GM12878 (cell line): ENCODE measurements at regions not wholly inside any gene's neighbourhood (a gene's known extent, or its start where the extent isn't known, plus 50 kb on each side); places are given as distances from the start of the nearest gene placed in this dataset.

ENCODE experiments used
- ATAC-seq: fragments of 200-7000 bp; cut with Tn5 transposase; 3 replicates; pipeline ENCODE4 v1.9.1; 2020; ENCODE audit warnings: mild to moderate bottlenecking, moderate library complexity
- BruUV-seq: library from RNA; stranded (reverse); fragments of 400-500 nt; replicated peaks from 2 replicates; lab custom pipeline; 2021; lab: Mats Ljungman, UMichigan
- CTCF ChIA-PET: fragments of 300-600 bp; sonication (Branson Sonifier 250); formaldehyde crosslinking; extraction: SDS; loops from one replicate; lab custom pipeline; 2021; ENCODE audit warnings: inconsistent platforms; lab: Yijun Ruan, JAX
- POLR2A ChIA-PET: fragments of 350-600 bp; formaldehyde crosslinking; extraction: SDS; loops from one replicate; lab custom pipeline; 2021; ENCODE audit warnings: inconsistent platforms; lab: Charles Lee
- RAD21 ChIA-PET: fragments of 300-600 bp; sonication (Branson Sonifier 250); formaldehyde crosslinking; loops from one replicate; lab custom pipeline; 2023; ENCODE audit warnings: antibody characterized with exemption; ENCODE audit not compliant: unreplicated experiment; lab: Charles Lee
- SMC1A ChIA-PET: fragments of 300-600 bp; sonication (Branson Sonifier 250); formaldehyde crosslinking; loops from one replicate; lab custom pipeline; 2023; ENCODE audit not compliant: unreplicated experiment, uncharacterized antibody; lab: Charles Lee
- DNase-seq: peaks from one replicate; pipeline ENCODE4 v3.0.0-alpha.2; 2011; ENCODE audit warnings: low read depth, low spot score
- FAIRE-seq: peaks from 3 replicates; lab custom pipeline; 2011; peaks lifted over from hg19 to GRCh38; lab: Jason Lieb, UNC
- H2AFZ ChIP-seq: 2 replicates; pipeline ENCODE4 v1.6.0; 2011; ENCODE audit warnings: low read depth, low read length, control low read depth; ENCODE audit not compliant: control insufficient read depth
- H3K27ac ChIP-seq: 2 replicates; pipeline ENCODE4 v1.5.1; 2011; ENCODE audit warnings: control low read depth; ENCODE audit not compliant: control insufficient read depth, insufficient read depth
- H3K27me3 ChIP-seq, 2 experiments: replicated peaks in 1 of 2; 2 replicates each; pipeline versions ENCODE4 v1.6.0 to v1.6.1; 2011; ENCODE audit warnings: low read length in 1 of 2; ENCODE audit not compliant: control insufficient read depth in 2 of 2, insufficient read depth in 2 of 2
- H3K36me3 ChIP-seq, 2 experiments: 2 replicates each; pipeline ENCODE4 v1.5.1; 2011; ENCODE audit warnings: low read length in 1 of 2; ENCODE audit not compliant: control insufficient read depth in 2 of 2, insufficient read depth in 2 of 2
- H3K4me1 ChIP-seq: 2 replicates; pipeline ENCODE4 v1.6.1; 2011; ENCODE audit warnings: mild to moderate bottlenecking, low read length, moderate library complexity, mixed read lengths; ENCODE audit not compliant: control insufficient read depth, insufficient read depth
- H3K4me2 ChIP-seq: 2 replicates; pipeline ENCODE4 v1.6.0; 2011; ENCODE audit warnings: control low read depth; ENCODE audit not compliant: control insufficient read depth, insufficient read depth
- H3K4me3 ChIP-seq: fragments of 200-600 bp; sonication (generic); 2 replicates; pipeline ENCODE4 v1.5.1; 2016
- H3K79me2 ChIP-seq: 2 replicates; pipeline ENCODE4 v1.6.0; 2011; ENCODE audit warnings: low read length; ENCODE audit not compliant: control insufficient read depth, insufficient read depth
- H3K9ac ChIP-seq: 2 replicates; pipeline ENCODE4 v1.8.0; 2011; ENCODE audit warnings: low read length, control low read depth, mixed read lengths; ENCODE audit not compliant: control insufficient read depth, insufficient read depth
- H3K9me3 ChIP-seq: replicated peaks from 3 replicates; pipeline ENCODE4 v1.5.1; 2011; ENCODE audit warnings: mild to moderate bottlenecking, low read length; ENCODE audit not compliant: control insufficient read depth, insufficient read depth
- H4K20me1 ChIP-seq: 2 replicates; pipeline ENCODE4 v1.6.0; 2011; ENCODE audit not compliant: control insufficient read depth, insufficient read depth
- CBFB ChIP-seq: IDR thresholded peaks from 2 replicates; pipeline ENCODE4 v1.6.1; 2016; ENCODE audit warnings: antibody characterized with exemption, low read depth
- CBX5 ChIP-seq: sonication (generic); IDR thresholded peaks from 2 replicates; pipeline ENCODE4 v1.6.1; 2016; ENCODE audit warnings: low read depth, moderate library complexity, mild to moderate bottlenecking, inconsistent platforms
- CTCF ChIP-seq, 3 experiments: IDR thresholded peaks in 2 of 3; conservative IDR thresholded peaks in 1 of 3; 2 replicates each; pipeline ENCODE4 v1.5.1; 2011; ENCODE audit warnings: low read depth in 3 of 3, low read length in 3 of 3, mild to moderate bottlenecking in 3 of 3, control low read depth in 2 of 3, moderate library complexity in 2 of 3, inconsistent platforms in 1 of 3, mixed read lengths in 1 of 3; ENCODE audit not compliant: control insufficient read depth in 2 of 3, insufficient read depth in 1 of 3; ENCODE audit errors: extremely low read depth in 1 of 3
- E4F1 ChIP-seq: fragments of 450-650 bp; IDR thresholded peaks from 2 replicates; pipeline ENCODE4 v1.6.1; 2018; ENCODE audit warnings: borderline replicate concordance, mild to moderate bottlenecking; ENCODE audit not compliant: partially characterized antibody
- ESRRA ChIP-seq: IDR thresholded peaks from 2 replicates; pipeline ENCODE4 v1.6.1; 2012; ENCODE audit warnings: mild to moderate bottlenecking, low read length, improper control_type of control experiment
- HSF1 ChIP-seq: fragments of 150-350 bp; IDR thresholded peaks from 2 replicates; pipeline ENCODE4 v1.6.1; 2014; ENCODE audit warnings: mild to moderate bottlenecking, low read depth, low read length
- IRF4 ChIP-seq: IDR thresholded peaks from 2 replicates; pipeline ENCODE4 v1.6.1; 2011; ENCODE audit warnings: low read depth, low read length
- KAT2A ChIP-seq: conservative IDR thresholded peaks from 2 replicates; pipeline ENCODE4 v1.6.1; 2011; ENCODE audit warnings: low read depth, low read length; ENCODE audit not compliant: control insufficient read depth
- POLR2AphosphoS2 ChIP-seq: IDR thresholded peaks from 2 replicates; pipeline ENCODE4 v1.6.1; 2011; ENCODE audit warnings: low read depth, mild to moderate bottlenecking, low read length, improper control_type of control experiment, moderate library complexity
- SRF ChIP-seq, 2 experiments: IDR thresholded peaks; 2 replicates each; pipeline ENCODE4 v1.6.1; 2011; ENCODE audit warnings: low read depth in 2 of 2, low read length in 2 of 2, mild to moderate bottlenecking in 1 of 2, moderate library complexity in 1 of 2
- STAT3 ChIP-seq: IDR thresholded peaks from 2 replicates; pipeline ENCODE4 v1.6.1; 2011; ENCODE audit warnings: low read depth, low read length, improper control_type of control experiment
- TCF7 ChIP-seq: IDR thresholded peaks from 2 replicates; pipeline ENCODE4 v1.6.1; 2014; ENCODE audit warnings: antibody characterized with exemption, borderline replicate concordance
- ZNF384 ChIP-seq: IDR thresholded peaks from 2 replicates; pipeline ENCODE4 v1.6.1; 2012; ENCODE audit warnings: low read depth, mild to moderate bottlenecking, low read length, improper control_type of control experiment, borderline replicate concordance
- WGBS: methylation state at CpG from one replicate; pipeline ENCODE4 v1.1.6; 2016; ENCODE audit warnings: low lambda C conversion rate; ENCODE audit not compliant: insufficient replicate concordance, insufficient coverage; ENCODE audit errors: missing lambda C conversion rate; 5-methylcytosine and 5-hydroxymethylcytosine counted together
- in situ Hi-C: fragments of 300-500 bp; cut with MboI; formaldehyde crosslinking; loops from 9 replicates; pipeline ENCODE4 v1.14.3; 2018; ENCODE audit warnings: mixed read lengths
- intact Hi-C: fragments of 100-400 bp; cut with micrococcal nuclease; formaldehyde crosslinking; loops from one replicate; pipeline ENCODE4 v1.14.2; 2022; ENCODE audit not compliant: unreplicated experiment

GRCh38 chr4:123788577-123788976 lies 392.0 kb downstream of the SPRY1 start:
- FAIRE-seq: no peak
- Histone ChIP-seq H3K9me3 (no peaks in the 10 kb centered on the region), H3K9ac (no peak overlapping the region), H3K4me3 (no peak overlapping the region), H3K4me2 (no peak overlapping the region), H2AFZ (no peak overlapping the region), H3K27ac (no peak overlapping the region), H3K36me3 (no peaks in the 10 kb centered on the region), H3K27me3 (no peaks in the 10 kb centered on the region), H3K79me2 (no peaks in the 10 kb centered on the region), H3K4me1 (no peaks in the 10 kb centered on the region), H4K20me1 (no peaks in the 10 kb centered on the region)
- no peak for TF ChIP-seq ESRRA
- intact Hi-C loops (no loop called here), in situ Hi-C loops (no loop called here)
- ChIA-PET RAD21 (interaction anchor here (1.6 kb wide), 1 partner anchor 16 kb away, joined by 4 read pairs; no protein-coding TSS in a partner anchor), POLR2A (no interaction called here), SMC1A (no interaction called here), CTCF (interaction anchor here (2.7 kb wide), 1 partner anchor 16 kb away, joined by 8 read pairs; no protein-coding TSS in a partner anchor)
- BruUV-seq: no TSS peak
- ATAC-seq: no peak
- DNase-seq: no peak

GRCh38 chr4:123790681-123791080 lies 394.1 kb downstream of the SPRY1 start:
- no TSS peak for BruUV-seq
- Histone ChIP-seq H3K4me1 (no peaks in the 10 kb centered on the region), H3K9ac (no peak overlapping the region), H3K4me3 (no peak overlapping the region), H3K36me3 (no peaks in the 10 kb centered on the region), H3K9me3 (no peaks in the 10 kb centered on the region), H2AFZ (no peak overlapping the region), H3K79me2 (no peaks in the 10 kb centered on the region), H3K27me3 (no peaks in the 10 kb centered on the region), H3K27ac (no peak overlapping the region), H4K20me1 (no peaks in the 10 kb centered on the region), H3K4me2 (no peak overlapping the region)
- RAD21 ChIA-PET: no interaction called here
- 0% methylated on average over 1 of the region's 1 CpG for WGBS
- no peak for ATAC-seq
- in situ Hi-C loops: no loop called here
- intact Hi-C loops: no loop called here
- SMC1A ChIA-PET: no interaction called here
- DNase-seq: no peak
- CTCF ChIA-PET: interaction anchor here (1.6 kb wide), 1 partner anchor 18 kb away, joined by 7 read pairs; no protein-coding TSS in a partner anchor
- POLR2A ChIA-PET: interaction anchor here (0.6 kb wide), 1 partner anchor 471 kb away, joined by 3 read pairs; no protein-coding TSS in a partner anchor
- no peak for FAIRE-seq
- TF ChIP-seq CBFB (no peak), CBX5 (no peak), CTCF (IDR thresholded peaks at IDR 0.05 in 2 of 3, conservative IDR thresholded peaks at IDR 0.05 in 1 of 3; ENCODE audit: control insufficient read depth in 2 of 3, extremely low read depth in 1 of 3, insufficient read depth in 1 of 3, low read depth in 3 of 3, low read length in 3 of 3) (no peak), E4F1 (no peak), HSF1 (no peak), STAT3 (no peak), IRF4 (no peak), ZNF384 (no peak), SRF (IDR thresholded peaks at IDR 0.05; ENCODE audit: low read depth in 2 of 2, low read length in 2 of 2) (no peak), KAT2A (no peak), POLR2AphosphoS2 (no peak), TCF7 (no peak)
